Liver (tissue), 8 donors: ENCODE measurements at regions not wholly inside any gene's neighbourhood (a gene's known extent, or its start where the extent isn't known, plus 50 kb on each side); places are given as distances from the start of the nearest gene placed in this dataset.

Source experiments
- DNase-seq: peaks from one replicate; pipeline ENCODE4 v3.0.0-alpha.2; 2017; ENCODE audit warnings: low spot score
- H3K27ac ChIP-seq, 2 donors: one replicate each; pipeline ENCODE4 v1.7.0; 2013; ENCODE audit warnings: inconsistent platforms in 2 of 2, low read length in 2 of 2, control low read depth in 1 of 2, low read depth in 1 of 2, mild to moderate bottlenecking in 1 of 2
- H3K27me3 ChIP-seq, 4 donors: one replicate each; pipeline versions ENCODE4 v1.6.1 to v1.7.0; 2013; ENCODE audit warnings: low read length in 3 of 4, inconsistent platforms in 1 of 4, mild to moderate bottlenecking in 1 of 4, moderate library complexity in 1 of 4; ENCODE audit not compliant: control insufficient read depth in 4 of 4, insufficient read depth in 4 of 4
- H3K36me3 ChIP-seq, 4 donors: one replicate each; pipeline versions ENCODE4 v1.6.1 to v1.7.0; 2013; ENCODE audit warnings: low read length in 3 of 4, mild to moderate bottlenecking in 3 of 4, low read depth in 1 of 4, moderate library complexity in 1 of 4; ENCODE audit not compliant: control insufficient read depth in 4 of 4, insufficient read depth in 3 of 4
- H3K4me1 ChIP-seq, 4 donors: one replicate each; pipeline versions ENCODE4 v1.6.1 to v1.7.0; 2013; ENCODE audit warnings: low read length in 3 of 4, mild to moderate bottlenecking in 3 of 4, moderate library complexity in 1 of 4; ENCODE audit not compliant: control insufficient read depth in 4 of 4, insufficient read depth in 4 of 4
- H3K4me3 ChIP-seq, 3 donors: one replicate each; pipeline versions ENCODE4 v1.6.1 to v1.7.0; 2013; ENCODE audit warnings: low read length in 3 of 3, control low read depth in 1 of 3, low read depth in 1 of 3, mild to moderate bottlenecking in 1 of 3
- H3K9ac ChIP-seq, 2 donors: one replicate each; pipeline ENCODE4 v1.7.0; 2013; ENCODE audit warnings: low read length in 2 of 2, mild to moderate bottlenecking in 2 of 2, moderate library complexity in 2 of 2, control low read depth in 1 of 2, low read depth in 1 of 2
- H3K9me3 ChIP-seq, 4 donors: one replicate each; pipeline versions ENCODE4 v1.6.1 to v1.7.0; 2013; ENCODE audit warnings: low read length in 3 of 4; ENCODE audit not compliant: control insufficient read depth in 4 of 4
- ATF3 ChIP-seq: IDR thresholded peaks from 2 replicates; pipeline ENCODE4 v1.6.1; 2016; ENCODE audit warnings: antibody characterized with exemption
- CTCF ChIP-seq: fragments of 150-350 bp; IDR thresholded peaks from 2 replicates; pipeline ENCODE4 v1.5.1; 2017; ENCODE audit warnings: improper control_type of control experiment, low read depth, low read length; ENCODE audit not compliant: missing input control
- EGR1 ChIP-seq, 2 donors: IDR thresholded peaks; 2 replicates each; pipeline ENCODE4 v1.6.1; 2016 to 2018; ENCODE audit warnings: antibody characterized with exemption in 2 of 2, low read depth in 2 of 2
- FOXA1 ChIP-seq: IDR thresholded peaks from 2 replicates; pipeline ENCODE4 v1.6.1; 2016; ENCODE audit warnings: antibody characterized with exemption
- FOXA2 ChIP-seq: IDR thresholded peaks from 2 replicates; pipeline ENCODE4 v1.6.1; 2016; ENCODE audit warnings: antibody characterized with exemption
- GABPA ChIP-seq, 2 donors: IDR thresholded peaks in 1 of 2; conservative IDR thresholded peaks in 1 of 2; 2 replicates each; pipeline ENCODE4 v1.6.1; 2016; ENCODE audit warnings: antibody characterized with exemption in 2 of 2, mild to moderate bottlenecking in 1 of 2, moderate library complexity in 1 of 2
- HNF4A ChIP-seq, 2 donors: conservative IDR thresholded peaks; 2 replicates each; pipeline ENCODE4 v1.6.1; 2016; ENCODE audit warnings: antibody characterized with exemption in 2 of 2, mild to moderate bottlenecking in 2 of 2
- HNF4G ChIP-seq: IDR thresholded peaks from 2 replicates; pipeline ENCODE4 v1.6.1; 2016; ENCODE audit warnings: antibody characterized with exemption
- JUND ChIP-seq, 2 donors: IDR thresholded peaks; 2 replicates each; pipeline ENCODE4 v1.6.1; 2016; ENCODE audit warnings: antibody characterized with exemption in 2 of 2
- MAX ChIP-seq: IDR thresholded peaks from 2 replicates; pipeline ENCODE4 v1.6.1; 2016; ENCODE audit warnings: antibody characterized with exemption
- NR2F2 ChIP-seq: IDR thresholded peaks from 2 replicates; pipeline ENCODE4 v1.6.1; 2016; ENCODE audit warnings: antibody characterized with exemption
- RAD21 ChIP-seq, 2 donors: IDR thresholded peaks; 2 replicates each; pipeline ENCODE4 v1.6.1; 2016; ENCODE audit warnings: antibody characterized with exemption in 2 of 2, mild to moderate bottlenecking in 2 of 2
- REST ChIP-seq: IDR thresholded peaks from 2 replicates; pipeline ENCODE4 v1.6.1; 2016; ENCODE audit warnings: antibody characterized with exemption, mild to moderate bottlenecking
- RXRA ChIP-seq, 2 donors: IDR thresholded peaks; 2 replicates each; pipeline ENCODE4 v1.6.1; 2017 to 2018; ENCODE audit warnings: antibody characterized with exemption in 2 of 2, mild to moderate bottlenecking in 1 of 2
- SP1 ChIP-seq: IDR thresholded peaks from 2 replicates; pipeline ENCODE4 v1.6.1; 2018; ENCODE audit warnings: antibody characterized with exemption, mild to moderate bottlenecking
- TAF1 ChIP-seq: conservative IDR thresholded peaks from 2 replicates; pipeline ENCODE4 v1.6.1; 2016; ENCODE audit warnings: antibody characterized with exemption, mild to moderate bottlenecking
- YY1 ChIP-seq: IDR thresholded peaks from 2 replicates; pipeline ENCODE4 v1.6.1; 2016; ENCODE audit warnings: antibody characterized with exemption, mild to moderate bottlenecking
- WGBS: extraction: QIAGEN DNeasy Blood & Tissue Kit; methylation state at CpG from one replicate; pipeline ENCODE4 v1.1.7; 2013; 5-methylcytosine and 5-hydroxymethylcytosine counted together
- TF ChIP-seq, protein P1 (sequence below): IDR thresholded peaks from 2 replicates; pipeline ENCODE4 v1.6.1; 2016; ENCODE audit warnings: antibody characterized with exemption
- donor health status: healthy.
- donor health status: healthy.
- donor health status: healthy.
- donor health status: healthy.
- donor health status: healthy.

- Histone ChIP-seq H3K4me1 (peaks cover 0 to 3% (median 0%) of the 10 kb centered on the region in 4 donors), H3K9me3 (no peaks in the 10 kb centered on the region)
- 91% methylated on average over 8 of the region's 8 CpGs for WGBS
Observed at GRCh38 chr5:61277781-61278180, 54.3 kb upstream of the ZSWIM6 start.

More at GRCh38 chr5:61277781-61278180, 54.3 kb upstream of the ZSWIM6 start:
- Histone ChIP-seq H3K4me3 (no peak overlapping the region), H3K36me3 (no peaks in the 10 kb centered on the region), H3K27ac (peak overlapping the region in 1 of 2 donors; percentile 33), H3K27me3 (no peaks in the 10 kb centered on the region), H3K9ac (no peak overlapping the region)
- TF ChIP-seq HNF4A (conservative IDR thresholded peaks at IDR 0.05) (no peak), RXRA (IDR thresholded peaks at IDR 0.05) (no peak), GABPA (IDR thresholded peaks at IDR 0.05 in 1 of 2, conservative IDR thresholded peaks at IDR 0.05 in 1 of 2) (no peak), FOXA1 (no peak), TAF1 (no peak), ATF3 (no peak), NR2F2 (no peak), HNF4G (no peak), JUND (IDR thresholded peaks at IDR 0.05) (no peak), MAX (no peak), SP1 (no peak), REST (no peak), EGR1 (IDR thresholded peaks at IDR 0.05; ENCODE audit: low read depth in 2 of 2) (no peak), YY1 (no peak), CTCF (no peak), FOXA2 (no peak), RAD21 (IDR thresholded peaks at IDR 0.05) (no peak)
- TF ChIP-seq, protein P1, sequence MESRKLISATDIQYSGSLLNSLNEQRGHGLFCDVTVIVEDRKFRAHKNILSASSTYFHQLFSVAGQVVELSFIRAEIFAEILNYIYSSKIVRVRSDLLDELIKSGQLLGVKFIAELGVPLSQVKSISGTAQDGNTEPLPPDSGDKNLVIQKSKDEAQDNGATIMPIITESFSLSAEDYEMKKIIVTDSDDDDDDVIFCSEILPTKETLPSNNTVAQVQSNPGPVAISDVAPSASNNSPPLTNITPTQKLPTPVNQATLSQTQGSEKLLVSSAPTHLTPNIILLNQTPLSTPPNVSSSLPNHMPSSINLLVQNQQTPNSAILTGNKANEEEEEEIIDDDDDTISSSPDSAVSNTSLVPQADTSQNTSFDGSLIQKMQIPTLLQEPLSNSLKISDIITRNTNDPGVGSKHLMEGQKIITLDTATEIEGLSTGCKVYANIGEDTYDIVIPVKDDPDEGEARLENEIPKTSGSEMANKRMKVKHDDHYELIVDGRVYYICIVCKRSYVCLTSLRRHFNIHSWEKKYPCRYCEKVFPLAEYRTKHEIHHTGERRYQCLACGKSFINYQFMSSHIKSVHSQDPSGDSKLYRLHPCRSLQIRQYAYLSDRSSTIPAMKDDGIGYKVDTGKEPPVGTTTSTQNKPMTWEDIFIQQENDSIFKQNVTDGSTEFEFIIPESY = no peak
- DNase-seq = no peak
